Karpas-422 (cell line): ENCODE measurements at regions not wholly inside any gene's neighbourhood (a gene's known extent, or its start where the extent isn't known, plus 50 kb on each side); places are given as distances from the start of the nearest gene placed in this dataset.

Source experiments
- DNase-seq: peaks from one replicate; pipeline ENCODE4 v3.0.0-alpha.2; 2015
- H2AFZ ChIP-seq: fragments of 200-600 bp; sonication (generic); 2 replicates; pipeline ENCODE4 v1.6.1; 2014; ENCODE audit warnings: antibody characterized with exemption, low read length, mixed read lengths
- H3K27ac ChIP-seq: fragments of 200-600 bp; sonication (generic); 2 replicates; pipeline ENCODE4 v1.5.1; 2014; ENCODE audit warnings: mild to moderate bottlenecking, low read length, moderate library complexity
- H3K27me3 ChIP-seq: fragments of 200-600 bp; sonication (generic); 2 replicates; pipeline ENCODE4 v1.6.1; 2014; ENCODE audit warnings: low read length, mixed read lengths
- H3K36me3 ChIP-seq: fragments of 200-600 bp; sonication (generic); 2 replicates; pipeline ENCODE4 v1.6.1; 2014; ENCODE audit warnings: low read length, mixed read lengths; ENCODE audit not compliant: insufficient read depth
- H3K4me1 ChIP-seq: fragments of 200-600 bp; sonication (generic); 2 replicates; pipeline ENCODE4 v1.6.1; 2014; ENCODE audit warnings: mild to moderate bottlenecking, low read length, mixed read lengths
- H3K4me2 ChIP-seq: fragments of 200-600 bp; sonication (generic); 2 replicates; pipeline ENCODE4 v1.6.1; 2014; ENCODE audit warnings: low read length, low read depth, mild to moderate bottlenecking; ENCODE audit not compliant: poor library complexity, severe bottlenecking
- H3K4me3 ChIP-seq: fragments of 200-600 bp; sonication (generic); 2 replicates; pipeline ENCODE4 v1.5.1; 2014; ENCODE audit warnings: mild to moderate bottlenecking, antibody characterized with exemption, low read length, mixed read lengths
- H3K79me2 ChIP-seq: fragments of 200-600 bp; sonication (generic); 2 replicates; pipeline ENCODE4 v1.6.1; 2014; ENCODE audit warnings: mild to moderate bottlenecking, low read length, mixed read lengths
- H3K9ac ChIP-seq: fragments of 200-600 bp; sonication (generic); 2 replicates; pipeline ENCODE4 v1.6.0; 2014; ENCODE audit warnings: low read length
- H3K9me2 ChIP-seq: fragments of 200-600 bp; sonication (generic), shearing (Covaris generic); replicated peaks from 2 replicates; pipeline ENCODE4 v1.6.0; 2014; ENCODE audit warnings: mild to moderate bottlenecking, low read length, moderate library complexity; ENCODE audit not compliant: insufficient read depth
- H3K9me3 ChIP-seq: fragments of 300-700, 200-600 bp; sonication (generic); 2 replicates; pipeline ENCODE4 v1.6.1; 2014; ENCODE audit warnings: low read length, mixed read lengths
- H4K20me1 ChIP-seq: fragments of 200-600 bp; sonication (generic); 2 replicates; pipeline ENCODE4 v1.6.1; 2014; ENCODE audit warnings: mild to moderate bottlenecking, antibody characterized with exemption, low read length, low read depth; ENCODE audit not compliant: insufficient read depth

DNA sequence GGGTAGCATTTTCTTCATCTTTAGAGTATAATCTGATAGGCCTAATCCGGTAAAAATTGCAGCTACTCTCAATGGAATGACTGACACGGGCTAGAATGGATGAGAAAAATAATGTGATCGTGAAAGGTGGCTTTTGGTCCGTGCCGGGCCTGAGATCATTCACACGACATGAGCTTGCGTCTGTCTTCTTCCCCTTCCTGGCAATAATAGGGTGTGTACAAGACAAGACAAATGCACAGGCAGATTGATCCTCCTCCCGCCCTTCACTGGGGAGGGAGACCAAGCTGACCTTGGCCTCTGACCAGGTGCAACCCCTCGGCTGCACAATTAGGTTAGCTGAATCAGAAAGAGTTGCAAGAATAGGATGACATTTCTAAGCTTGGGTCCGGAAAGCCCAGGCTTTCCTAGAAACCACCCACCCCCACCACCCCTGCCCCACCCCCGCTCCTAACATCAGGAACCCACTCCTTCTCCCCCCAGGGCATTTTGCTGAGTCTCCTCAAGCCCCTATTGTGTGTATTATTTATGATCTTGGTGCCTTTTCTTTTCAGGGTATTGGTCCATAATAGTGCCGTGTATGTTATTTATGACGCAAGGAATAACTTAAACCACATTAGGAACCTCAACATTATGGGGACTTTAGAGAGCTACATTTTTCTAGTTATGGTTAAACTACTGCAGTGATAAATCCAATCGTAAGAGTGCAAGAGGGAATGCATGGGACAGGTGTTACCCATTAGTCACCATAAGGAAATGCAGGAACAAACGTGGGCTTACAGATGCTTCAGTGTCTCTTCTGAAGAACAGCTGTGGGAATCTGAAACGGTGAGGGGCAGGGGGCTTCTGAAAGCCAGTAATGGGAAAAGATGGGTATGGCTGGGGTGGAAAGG lies 540.1 kb upstream of the PSMD7 start:
- no peak overlapping the region for H3K27ac ChIP-seq
- H3K4me2 ChIP-seq = no peak overlapping the region
- no peak overlapping the region for H3K4me3 ChIP-seq
- H3K9ac ChIP-seq = no peak overlapping the region
- no peaks in the 10 kb centered on the region; the same call in 1 of the 2 replicates for H3K27me3 ChIP-seq
- H3K79me2 ChIP-seq = no peaks in the 10 kb centered on the region
- no peaks in the 10 kb centered on the region for H4K20me1 ChIP-seq
- H3K4me1 ChIP-seq = no peaks in the 10 kb centered on the region
- H3K9me3 ChIP-seq = peaks cover 5% of the 10 kb centered on the region; the same call in 1 of the 2 replicates
- no peak overlapping the region for H2AFZ ChIP-seq
- H3K9me2 ChIP-seq = no peaks in the 10 kb centered on the region
- no peaks in the 10 kb centered on the region for H3K36me3 ChIP-seq
- no peak for DNase-seq

DNA sequence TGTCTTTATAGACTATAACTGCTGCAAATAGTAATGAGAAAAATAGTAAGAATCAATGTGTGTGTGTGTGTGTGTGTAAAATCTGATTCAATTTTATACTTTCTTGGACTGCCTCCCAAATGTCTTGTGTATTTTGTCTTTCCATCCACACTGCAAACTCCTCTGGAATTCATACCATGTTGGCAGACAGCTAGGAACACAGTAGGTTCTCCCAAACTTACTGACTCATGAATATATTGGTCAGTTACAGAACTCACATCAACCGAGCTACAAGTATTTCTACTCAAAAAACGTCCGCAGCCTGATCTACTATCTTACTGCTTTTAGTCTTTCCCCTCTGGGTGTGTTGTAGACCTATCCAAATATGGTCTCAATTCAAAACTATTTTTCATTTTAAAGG lies 542.7 kb upstream of the PSMD7 start:
- no peak for DNase-seq
- Histone ChIP-seq H3K27ac (no peak overlapping the region), H3K4me1 (no peaks in the 10 kb centered on the region), H3K4me3 (no peak overlapping the region), H3K9ac (no peak overlapping the region), H4K20me1 (no peaks in the 10 kb centered on the region), H2AFZ (no peak overlapping the region), H3K4me2 (no peak overlapping the region), H3K79me2 (no peaks in the 10 kb centered on the region), H3K9me3 (0 out of 2 replicates have a peak, but pooled peaks cover under 1% of the 10 kb centered on the region), H3K36me3 (no peaks in the 10 kb centered on the region), H3K9me2 (no peaks in the 10 kb centered on the region), H3K27me3 (no peaks in the 10 kb centered on the region; the same call in 1 of the 2 replicates)

DNA sequence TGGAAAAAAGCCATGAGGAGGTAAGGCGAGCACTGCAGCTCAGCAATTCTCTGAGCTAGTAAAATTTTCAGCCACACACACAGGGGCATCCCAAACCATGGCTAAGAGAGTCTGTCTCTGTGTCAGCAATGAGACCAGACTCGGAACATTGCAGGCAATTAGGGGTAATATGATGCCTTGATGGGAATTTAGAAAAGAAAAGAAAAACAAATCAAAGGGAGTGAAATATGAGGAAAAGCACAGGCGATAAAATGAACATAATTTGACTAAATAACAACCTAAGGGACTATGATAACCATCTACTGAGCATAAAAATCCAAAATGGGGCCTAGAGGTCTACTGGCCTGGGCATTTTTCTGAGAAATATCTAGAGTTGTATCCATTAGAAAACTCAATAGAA lies 546.0 kb upstream of the PSMD7 start:
- Histone ChIP-seq H3K9ac (no peak overlapping the region), H3K27ac (no peak overlapping the region), H2AFZ (no peak overlapping the region), H3K9me3 (no peaks in the 10 kb centered on the region), H3K36me3 (no peaks in the 10 kb centered on the region), H3K9me2 (no peaks in the 10 kb centered on the region), H3K4me1 (no peaks in the 10 kb centered on the region), H3K4me2 (no peak overlapping the region), H3K79me2 (no peaks in the 10 kb centered on the region), H3K4me3 (no peak overlapping the region), H4K20me1 (no peaks in the 10 kb centered on the region), H3K27me3 (no peaks in the 10 kb centered on the region)
- DNase-seq = no peak

DNA sequence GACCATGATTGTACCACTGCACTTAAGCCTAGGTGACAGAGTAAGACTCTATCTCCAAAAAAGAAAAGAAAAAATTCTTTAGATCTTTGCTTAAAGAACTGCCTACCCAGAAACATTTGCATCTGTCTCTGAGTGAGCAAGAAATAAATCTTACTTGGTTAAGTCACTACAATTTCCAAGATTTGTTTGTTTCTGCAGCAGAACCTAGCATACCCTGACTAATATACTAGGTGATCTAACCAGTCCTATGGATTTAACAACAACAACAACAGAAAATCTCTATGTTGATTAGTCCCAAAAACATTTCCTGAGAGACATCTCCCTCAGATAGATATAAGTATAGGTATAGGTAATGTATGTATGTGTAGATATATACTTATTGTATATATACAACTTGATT lies 549.3 kb upstream of the PSMD7 start:
- no peaks in the 10 kb centered on the region for H3K9me3 ChIP-seq
- no peaks in the 10 kb centered on the region for H3K4me1 ChIP-seq
- H3K27ac ChIP-seq = no peak overlapping the region
- H3K4me3 ChIP-seq = no peak overlapping the region
- no peak overlapping the region for H3K9ac ChIP-seq
- H3K4me2 ChIP-seq = no peak overlapping the region
- H4K20me1 ChIP-seq = no peaks in the 10 kb centered on the region
- H3K79me2 ChIP-seq = no peaks in the 10 kb centered on the region
- no peak overlapping the region for H2AFZ ChIP-seq
- no peaks in the 10 kb centered on the region for H3K9me2 ChIP-seq
- H3K27me3 ChIP-seq = no peaks in the 10 kb centered on the region
- no peaks in the 10 kb centered on the region for H3K36me3 ChIP-seq
- no peak for DNase-seq

DNA sequence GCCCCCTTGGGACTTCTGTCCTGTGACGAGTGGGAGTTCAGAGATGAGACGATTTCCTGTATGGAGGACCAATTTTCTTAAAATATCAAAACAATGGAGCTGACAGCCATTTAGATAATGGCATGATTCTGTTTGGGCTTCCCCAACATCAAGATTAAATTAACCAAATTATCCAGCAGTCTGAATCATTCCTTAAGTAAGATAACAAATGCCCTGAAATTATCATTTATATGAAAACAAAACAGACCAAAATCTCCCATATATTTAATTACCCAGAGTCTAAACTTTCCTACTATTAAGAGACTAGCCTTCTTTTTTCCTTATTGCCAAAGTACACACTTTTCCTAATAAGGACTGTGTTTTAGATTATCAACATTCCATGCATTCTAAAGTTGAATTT lies 550.1 kb upstream of the PSMD7 start:
- no peak overlapping the region for H3K9ac ChIP-seq
- no peaks in the 10 kb centered on the region for H4K20me1 ChIP-seq
- no peaks in the 10 kb centered on the region for H3K9me3 ChIP-seq
- no peaks in the 10 kb centered on the region for H3K36me3 ChIP-seq
- no peak overlapping the region for H3K4me3 ChIP-seq
- DNase-seq = no peak
- no peaks in the 10 kb centered on the region for H3K4me1 ChIP-seq
- H2AFZ ChIP-seq = no peak overlapping the region
- H3K27ac ChIP-seq = no peak overlapping the region
- no peak overlapping the region for H3K4me2 ChIP-seq
- H3K79me2 ChIP-seq = no peaks in the 10 kb centered on the region
- no peaks in the 10 kb centered on the region for H3K9me2 ChIP-seq
- H3K27me3 ChIP-seq = no peaks in the 10 kb centered on the region

DNA sequence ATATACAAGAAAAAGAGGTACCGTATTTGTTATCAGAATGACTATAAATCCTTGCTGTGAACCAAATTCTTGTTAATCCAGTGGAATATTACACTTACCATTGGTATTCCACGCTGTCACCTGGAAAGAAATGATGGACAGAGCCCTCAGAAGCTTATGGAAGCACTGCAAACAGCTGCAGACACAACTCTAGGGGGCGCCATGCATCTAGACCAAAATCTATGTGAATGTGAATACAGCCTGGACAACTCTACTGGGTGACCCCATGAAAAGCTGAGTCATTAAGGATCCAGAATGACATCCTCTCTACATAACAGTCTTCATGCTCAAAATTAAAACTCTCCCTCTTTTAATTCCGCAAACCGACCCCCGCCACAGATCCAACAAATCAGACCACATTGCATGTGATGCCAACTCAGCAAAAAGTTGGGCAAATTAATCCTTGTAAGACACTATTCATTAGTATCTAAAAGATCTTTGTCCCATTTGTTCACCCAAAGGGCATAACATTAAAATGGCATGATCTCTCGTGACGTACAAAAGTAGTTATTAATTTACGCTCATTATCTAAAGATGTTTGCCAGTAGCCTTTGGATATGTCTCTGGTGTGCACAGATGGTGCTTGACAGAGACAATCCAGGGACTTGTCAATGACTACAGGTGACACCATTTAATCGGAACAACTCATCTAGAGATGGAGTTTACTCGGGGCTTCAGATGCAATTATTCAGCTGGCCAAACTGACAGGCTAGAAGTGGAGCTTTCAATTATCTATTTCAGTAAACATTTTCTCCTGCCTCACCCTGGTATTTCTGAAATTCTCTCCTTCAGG lies 552.7 kb upstream of the PSMD7 start:
- DNase-seq = no peak
- Histone ChIP-seq H2AFZ (no peak overlapping the region), H3K4me3 (no peak overlapping the region), H3K36me3 (no peaks in the 10 kb centered on the region), H3K9me3 (no peaks in the 10 kb centered on the region), H4K20me1 (no peaks in the 10 kb centered on the region), H3K79me2 (no peaks in the 10 kb centered on the region), H3K9ac (no peak overlapping the region), H3K27me3 (no peaks in the 10 kb centered on the region), H3K27ac (no peak overlapping the region), H3K4me1 (no peaks in the 10 kb centered on the region), H3K4me2 (no peak overlapping the region), H3K9me2 (no peaks in the 10 kb centered on the region)

DNA sequence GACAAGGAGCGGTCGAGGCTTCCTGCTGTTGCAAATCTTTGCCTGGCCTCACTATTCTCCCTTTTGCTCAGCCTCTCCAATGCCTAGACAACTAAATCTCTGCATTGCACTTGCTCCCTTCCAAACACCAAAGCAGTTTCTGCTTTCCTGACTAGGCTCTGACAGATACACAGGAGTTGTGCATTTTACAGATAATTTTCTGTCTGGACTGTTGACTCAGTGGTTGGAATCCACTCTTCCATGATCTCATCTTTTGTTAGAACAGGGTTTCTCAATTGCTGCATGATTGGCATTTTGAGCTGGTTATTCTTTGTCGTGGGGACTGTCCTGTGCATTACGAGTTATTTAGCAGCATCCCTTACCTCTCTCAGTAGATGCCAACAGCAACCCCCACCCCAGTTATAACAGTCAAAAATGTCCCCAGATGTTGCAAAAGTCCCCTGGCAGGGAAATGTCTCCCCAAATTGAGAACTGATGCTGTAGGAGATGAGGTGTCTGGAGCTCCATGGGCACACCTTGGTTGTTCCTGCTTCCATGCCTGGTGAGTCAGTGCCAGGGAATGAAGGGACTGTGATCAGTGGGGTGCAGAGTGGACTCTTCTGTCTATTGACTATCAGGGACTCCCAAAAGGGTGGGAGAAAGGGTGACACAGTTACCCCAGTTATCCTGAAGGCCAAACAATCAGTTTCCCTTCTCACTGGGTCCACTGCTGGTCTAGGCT lies 557.4 kb upstream of the PSMD7 start:
- Histone ChIP-seq H3K27ac (no peak overlapping the region), H3K4me3 (no peak overlapping the region), H3K27me3 (no peaks in the 10 kb centered on the region), H4K20me1 (no peaks in the 10 kb centered on the region), H3K79me2 (no peaks in the 10 kb centered on the region), H3K9me2 (no peaks in the 10 kb centered on the region), H2AFZ (no peak overlapping the region), H3K36me3 (no peaks in the 10 kb centered on the region), H3K9ac (no peak overlapping the region), H3K4me1 (no peaks in the 10 kb centered on the region), H3K9me3 (no peaks in the 10 kb centered on the region), H3K4me2 (no peak overlapping the region)
- no peak for DNase-seq

DNA sequence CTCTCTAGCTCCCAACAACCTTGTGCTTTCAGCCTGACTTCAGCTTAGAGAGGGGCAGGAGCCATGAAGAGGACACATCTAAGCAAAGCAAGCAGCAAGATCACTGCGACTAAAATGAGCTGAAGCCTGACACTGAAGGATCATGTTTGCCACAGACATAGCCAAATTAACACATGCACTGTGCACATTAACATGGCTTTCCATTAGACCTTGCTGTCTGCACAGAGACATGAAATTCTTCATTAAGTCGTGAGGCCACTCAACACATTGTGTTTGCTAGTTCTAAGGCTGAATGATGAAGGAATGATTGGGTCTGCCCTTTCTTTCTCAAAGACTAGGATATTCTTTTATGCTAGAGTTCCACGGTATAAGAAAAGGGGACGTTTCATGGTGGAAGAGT lies 558.3 kb upstream of the PSMD7 start:
- Histone ChIP-seq H3K79me2 (no peaks in the 10 kb centered on the region), H4K20me1 (no peaks in the 10 kb centered on the region), H3K4me3 (no peak overlapping the region), H3K4me2 (no peak overlapping the region), H3K27me3 (no peaks in the 10 kb centered on the region), H3K4me1 (no peaks in the 10 kb centered on the region), H2AFZ (no peak overlapping the region), H3K9me2 (no peaks in the 10 kb centered on the region), H3K36me3 (no peaks in the 10 kb centered on the region), H3K9ac (no peak overlapping the region), H3K9me3 (no peaks in the 10 kb centered on the region), H3K27ac (no peak overlapping the region)
- DNase-seq = no peak
